Endodermal cell (in vitro differentiated cells): ENCODE measurements at regions not wholly inside any gene's neighbourhood (a gene's known extent, or its start where the extent isn't known, plus 50 kb on each side); places are given as distances from the start of the nearest gene placed in this dataset.

ENCODE experiments used
- DNase-seq: peaks from one replicate; pipeline ENCODE4 v3.0.0-alpha.2; 2017
- H3K27ac ChIP-seq: 2 replicates; pipeline ENCODE4 v1.5.1; 2013; ENCODE audit warnings: mild to moderate bottlenecking, low read depth, low read length, moderate library complexity
- H3K27me3 ChIP-seq: 2 replicates; pipeline ENCODE4 v1.6.1; 2013; ENCODE audit warnings: mild to moderate bottlenecking, low read length, moderate library complexity; ENCODE audit not compliant: insufficient read depth, control insufficient read depth, poor library complexity, severe bottlenecking
- H3K36me3 ChIP-seq: 2 replicates; pipeline ENCODE4 v1.7.0; 2013; ENCODE audit warnings: mild to moderate bottlenecking, low read length, moderate library complexity; ENCODE audit not compliant: control insufficient read depth, insufficient read depth
- H3K4me1 ChIP-seq: one replicate; pipeline ENCODE4 v1.7.0; 2013; ENCODE audit warnings: low read length; ENCODE audit not compliant: control insufficient read depth, insufficient read depth
- H3K4me3 ChIP-seq: 2 replicates; pipeline ENCODE4 v1.5.1; 2013; ENCODE audit warnings: mild to moderate bottlenecking, low read length, moderate library complexity
- H3K9ac ChIP-seq: 2 replicates; pipeline ENCODE4 v1.6.1; 2013; ENCODE audit warnings: mild to moderate bottlenecking, low read length, moderate library complexity; ENCODE audit not compliant: poor library complexity, severe bottlenecking; ENCODE audit errors: extremely low read depth
- H3K9me3 ChIP-seq: 2 replicates; pipeline ENCODE4 v1.6.1; 2013; ENCODE audit warnings: mild to moderate bottlenecking, low read length, moderate library complexity; ENCODE audit not compliant: control insufficient read depth
- H3K27ac Mint-ChIP-seq: 2 replicates; pipeline ENCODE4 v1.8.0; 2020; ENCODE audit warnings: mixed read lengths
- H3K27me3 Mint-ChIP-seq: 2 replicates; pipeline ENCODE4 v1.8.0; 2021; ENCODE audit warnings: mild to moderate bottlenecking, mixed read lengths; ENCODE audit not compliant: insufficient read depth
- H3K36me3 Mint-ChIP-seq: 2 replicates; pipeline ENCODE4 v1.8.0; 2020; ENCODE audit warnings: low read depth, mixed read lengths
- H3K4me1 Mint-ChIP-seq: 2 replicates; pipeline ENCODE4 v1.8.0; 2020; ENCODE audit warnings: mixed read lengths
- H3K4me3 Mint-ChIP-seq: 2 replicates; pipeline ENCODE4 v1.8.0; 2020; ENCODE audit warnings: mild to moderate bottlenecking, moderate library complexity, mixed read lengths
- H3K9me3 Mint-ChIP-seq: 2 replicates; pipeline ENCODE4 v1.8.0; 2020; ENCODE audit warnings: mild to moderate bottlenecking, mixed read lengths
- WGBS, 2 experiments: methylation state at CpG; one replicate each; pipeline versions ENCODE4 v1.1.5 to v1.1.7; 2013; ENCODE audit warnings: missing lambda C conversion rate in 2 of 2, mixed read lengths in 1 of 2; ENCODE audit not compliant: insufficient coverage in 1 of 2, insufficient read length in 1 of 2; 5-methylcytosine and 5-hydroxymethylcytosine counted together
- TF ChIP-seq, protein P1 (sequence below): fragments of 200-600 bp; sonication (generic); conservative IDR thresholded peaks from 2 replicates; pipeline ENCODE4 v1.5.0; 2021; ENCODE audit warnings: antibody characterized with exemption, mild to moderate bottlenecking

DNA sequence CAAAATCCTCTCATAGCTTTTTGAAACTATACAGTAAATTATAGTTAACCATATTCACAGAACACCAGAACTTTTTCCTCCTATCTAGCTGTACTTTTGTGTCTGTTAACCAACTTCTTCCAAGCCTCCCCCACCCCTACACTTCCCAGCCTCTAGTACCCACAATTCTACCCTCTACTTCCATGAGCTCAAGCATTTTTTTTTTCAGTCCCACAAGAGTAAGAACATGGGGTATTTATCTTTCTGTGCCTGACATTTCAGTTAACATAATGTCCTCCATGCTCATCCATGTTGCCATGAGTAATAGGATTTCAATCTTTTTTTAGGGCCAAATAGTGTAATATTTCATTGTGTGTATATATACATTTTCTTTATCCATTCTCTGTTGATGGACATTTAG lies 128.3 kb upstream of the MAN2A1 start:
- Mint-ChIP-seq H3K4me3 (no peak overlapping the region), H3K36me3 (no peaks in the 10 kb centered on the region), H3K9me3 (no peaks in the 10 kb centered on the region), H3K4me1 (peaks cover 2% of the 10 kb centered on the region), H3K27ac (no peak overlapping the region), H3K27me3 (no peaks in the 10 kb centered on the region)
- H3K36me3 ChIP-seq = no peaks in the 10 kb centered on the region
- H3K9me3 ChIP-seq = no peaks in the 10 kb centered on the region
- no peaks in the 10 kb centered on the region for H3K27me3 ChIP-seq
- no peak overlapping the region for H3K27ac ChIP-seq
- TF ChIP-seq, protein P1, sequence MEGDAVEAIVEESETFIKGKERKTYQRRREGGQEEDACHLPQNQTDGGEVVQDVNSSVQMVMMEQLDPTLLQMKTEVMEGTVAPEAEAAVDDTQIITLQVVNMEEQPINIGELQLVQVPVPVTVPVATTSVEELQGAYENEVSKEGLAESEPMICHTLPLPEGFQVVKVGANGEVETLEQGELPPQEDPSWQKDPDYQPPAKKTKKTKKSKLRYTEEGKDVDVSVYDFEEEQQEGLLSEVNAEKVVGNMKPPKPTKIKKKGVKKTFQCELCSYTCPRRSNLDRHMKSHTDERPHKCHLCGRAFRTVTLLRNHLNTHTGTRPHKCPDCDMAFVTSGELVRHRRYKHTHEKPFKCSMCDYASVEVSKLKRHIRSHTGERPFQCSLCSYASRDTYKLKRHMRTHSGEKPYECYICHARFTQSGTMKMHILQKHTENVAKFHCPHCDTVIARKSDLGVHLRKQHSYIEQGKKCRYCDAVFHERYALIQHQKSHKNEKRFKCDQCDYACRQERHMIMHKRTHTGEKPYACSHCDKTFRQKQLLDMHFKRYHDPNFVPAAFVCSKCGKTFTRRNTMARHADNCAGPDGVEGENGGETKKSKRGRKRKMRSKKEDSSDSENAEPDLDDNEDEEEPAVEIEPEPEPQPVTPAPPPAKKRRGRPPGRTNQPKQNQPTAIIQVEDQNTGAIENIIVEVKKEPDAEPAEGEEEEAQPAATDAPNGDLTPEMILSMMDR = no peak
- H3K4me3 ChIP-seq = no peak overlapping the region
- H3K9ac ChIP-seq = no peak overlapping the region
- H3K4me1 ChIP-seq = no peaks in the 10 kb centered on the region
- DNase-seq = no peak

DNA sequence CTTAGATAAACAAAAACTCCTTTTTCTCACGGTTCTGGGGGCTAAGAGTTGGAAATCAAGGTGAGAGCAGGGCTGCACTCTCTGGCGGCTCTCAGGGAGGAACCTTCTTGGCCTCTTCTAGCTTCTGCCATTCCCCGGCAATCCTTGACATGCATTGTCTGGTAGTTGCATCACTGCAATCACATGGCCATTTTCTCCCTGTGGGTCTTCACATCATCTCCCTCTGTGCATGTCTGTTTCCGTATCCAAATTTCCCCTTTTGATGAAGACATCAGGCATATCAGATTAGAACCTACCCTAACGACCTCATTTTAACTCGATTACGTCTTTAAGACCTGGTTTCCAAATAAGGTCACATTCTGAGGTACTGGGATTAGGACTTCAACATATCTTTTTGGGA lies 129.2 kb upstream of the MAN2A1 start:
- no peak overlapping the region for H3K4me3 Mint-ChIP-seq
- H3K9me3 ChIP-seq = no peaks in the 10 kb centered on the region
- no peaks in the 10 kb centered on the region for H3K36me3 ChIP-seq
- TF ChIP-seq, protein P1 = no peak
- no peak overlapping the region for H3K27ac ChIP-seq
- no peaks in the 10 kb centered on the region for H3K36me3 Mint-ChIP-seq
- H3K9me3 Mint-ChIP-seq = no peaks in the 10 kb centered on the region
- no peak for DNase-seq
- no peaks in the 10 kb centered on the region for H3K4me1 ChIP-seq
- peaks cover 2% of the 10 kb centered on the region for H3K4me1 Mint-ChIP-seq
- no peak overlapping the region for H3K27ac Mint-ChIP-seq
- no peaks in the 10 kb centered on the region for H3K27me3 ChIP-seq
- no peaks in the 10 kb centered on the region for H3K27me3 Mint-ChIP-seq
- H3K4me3 ChIP-seq = no peak overlapping the region
- no peak overlapping the region for H3K9ac ChIP-seq
- WGBS, 2 experiments = 85 to 87% methylated on average over 6 to 7 of the region's 7 CpGs

DNA sequence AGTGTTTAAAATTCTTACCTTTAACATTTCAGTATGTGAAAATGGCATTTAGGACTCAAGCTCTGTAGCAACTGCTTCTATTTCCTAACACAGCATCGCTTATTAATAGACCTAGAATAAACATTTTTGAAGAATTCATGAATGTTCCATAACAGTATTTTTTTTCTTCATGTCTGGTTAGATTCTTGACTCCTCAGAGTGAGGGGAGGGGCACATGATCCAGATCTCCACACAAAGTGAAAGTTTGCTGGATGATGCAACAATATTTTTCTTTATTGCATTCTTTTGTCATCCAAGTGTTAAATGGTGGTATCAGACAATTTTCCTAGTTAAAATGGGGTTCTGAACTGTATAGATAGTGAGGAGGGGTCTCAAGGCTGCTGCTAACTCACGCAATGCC lies 130.8 kb upstream of the MAN2A1 start:
- Histone ChIP-seq H3K4me3 (no peak overlapping the region), H3K9me3 (peaks cover 6% of the 10 kb centered on the region), H3K27me3 (no peaks in the 10 kb centered on the region), H3K36me3 (no peaks in the 10 kb centered on the region), H3K4me1 (no peaks in the 10 kb centered on the region), H3K9ac (no peak overlapping the region), H3K27ac (no peak overlapping the region)
- Mint-ChIP-seq H3K4me3 (no peak overlapping the region), H3K4me1 (peaks cover 2% of the 10 kb centered on the region), H3K27ac (no peak overlapping the region), H3K27me3 (no peaks in the 10 kb centered on the region), H3K9me3 (peaks cover 2% of the 10 kb centered on the region), H3K36me3 (no peaks in the 10 kb centered on the region)
- DNase-seq = no peak
- 88 to 100% methylated on average over 1 to 2 of the region's 2 CpGs for WGBS, 2 experiments
- TF ChIP-seq, protein P1 = no peak
